ENCODE measurements at regions not wholly inside any gene's neighbourhood (a gene's known extent, or its start where the extent isn't known, plus 50 kb on each side); places are given as distances from the start of the nearest gene placed in this dataset.

GRCh38 chr3:87090631-87091030, 99.7 kb upstream of the VGLL3 start:
- intact Hi-C loops (cut with DNase I; ENCODE audit: low total_unique reads), result no loop called here
- peaks cover 3% of the 10 kb centered on the region for H3K4me1 ChIP-seq
- H3K9me3 ChIP-seq, result no peaks in the 10 kb centered on the region
- DNase-seq, result no peak
- H3K27ac ChIP-seq, result no peak overlapping the region
- no peak overlapping the region for H3K4me3 ChIP-seq
- no peak for TF ChIP-seq POLR2A (IDR thresholded peaks at IDR 0.05)
- TF ChIP-seq CTCF (IDR thresholded peaks at IDR 0.05), result no peak
- H3K27me3 ChIP-seq, result no peaks in the 10 kb centered on the region
- no peaks in the 10 kb centered on the region for H3K36me3 ChIP-seq (ENCODE audit: low read depth, missing control alignments)

GRCh38 chr3:87088993-87089841, 98.3 kb upstream of the VGLL3 start:
- Histone ChIP-seq H3K9me3 (no peaks in the 10 kb centered on the region), H3K27me3 (no peaks in the 10 kb centered on the region), H3K4me3 (peak overlapping the region; percentile 78 to 84), H3K27ac (peak overlapping the region; percentile 85 to 94), H3K4me1 (peaks cover 3% of the 10 kb centered on the region), H3K36me3 (ENCODE audit: low read depth, missing control alignments) (no peaks in the 10 kb centered on the region)
- TF ChIP-seq POLR2A (IDR thresholded peaks at IDR 0.05) (no peak), CTCF (IDR thresholded peaks at IDR 0.05) (no peak)
- DNase-seq, result peak; percentile 82
- intact Hi-C loops (cut with DNase I; ENCODE audit: low total_unique reads), result no loop called here
- WGBS, 2 donors, result 1 to 9% methylated on average over 20 to 41 of the region's 41 CpGs

- intact Hi-C loops (cut with DNase I; ENCODE audit: low total_unique reads), result no loop called here
- 32 to 34% methylated on average over 7 to 15 of the region's 15 CpGs for WGBS, 2 donors
- H3K4me1 ChIP-seq, result peaks cover 3% of the 10 kb centered on the region
- no peaks in the 10 kb centered on the region for H3K27me3 ChIP-seq
- TF ChIP-seq POLR2A (IDR thresholded peaks at IDR 0.05), result no peak
- H3K27ac ChIP-seq, result peak overlapping the region; percentile 85 to 94
- H3K36me3 ChIP-seq (ENCODE audit: low read depth, missing control alignments), result no peaks in the 10 kb centered on the region
- no peak for DNase-seq
- no peaks in the 10 kb centered on the region for H3K9me3 ChIP-seq
- H3K4me3 ChIP-seq, result peak overlapping the region; percentile 78 to 84
Observed at GRCh38 chr3:87088430-87088992, 97.6 kb upstream of the VGLL3 start.

GRCh38 chr3:87084868-87085267, 93.9 kb upstream of the VGLL3 start:
- 69 to 73% methylated on average over 5 of the region's 5 CpGs for WGBS, 2 donors
- no peaks in the 10 kb centered on the region for H3K27me3 ChIP-seq
- intact Hi-C loops (cut with DNase I; ENCODE audit: low total_unique reads), result no loop called here
- no peak overlapping the region for H3K4me3 ChIP-seq
- TF ChIP-seq POLR2A (IDR thresholded peaks at IDR 0.05), result no peak
- TF ChIP-seq CTCF (IDR thresholded peaks at IDR 0.05), result no peak
- H3K36me3 ChIP-seq (ENCODE audit: low read depth, missing control alignments), result no peaks in the 10 kb centered on the region
- H3K9me3 ChIP-seq, result no peaks in the 10 kb centered on the region
- H3K4me1 ChIP-seq, result peaks cover 3% of the 10 kb centered on the region
- no peak for DNase-seq
- H3K27ac ChIP-seq, result no peak overlapping the region

GRCh38 chr3:87082796-87083440, 92.0 kb upstream of the VGLL3 start:
- no peaks in the 10 kb centered on the region for H3K4me1 ChIP-seq
- H3K4me3 ChIP-seq, result no peak overlapping the region
- H3K27me3 ChIP-seq, result no peaks in the 10 kb centered on the region
- H3K36me3 ChIP-seq (ENCODE audit: low read depth, missing control alignments), result no peaks in the 10 kb centered on the region
- TF ChIP-seq CTCF (IDR thresholded peaks at IDR 0.05) (peak; percentile 34 to 43 (median 37)), POLR2A (IDR thresholded peaks at IDR 0.05) (no peak)
- peak; percentile 29 for DNase-seq
- H3K27ac ChIP-seq, result no peak overlapping the region
- no peaks in the 10 kb centered on the region for H3K9me3 ChIP-seq
- intact Hi-C loops (cut with DNase I; ENCODE audit: low total_unique reads), result no loop called here
- 57 to 58% methylated on average over 6 of the region's 6 CpGs for WGBS, 2 donors

Data from testis (tissue), 2 donors.